ENCODE measurements at regions not wholly inside any gene's neighbourhood (a gene's known extent, or its start where the extent isn't known, plus 50 kb on each side); places are given as distances from the start of the nearest gene placed in this dataset.

DNA sequence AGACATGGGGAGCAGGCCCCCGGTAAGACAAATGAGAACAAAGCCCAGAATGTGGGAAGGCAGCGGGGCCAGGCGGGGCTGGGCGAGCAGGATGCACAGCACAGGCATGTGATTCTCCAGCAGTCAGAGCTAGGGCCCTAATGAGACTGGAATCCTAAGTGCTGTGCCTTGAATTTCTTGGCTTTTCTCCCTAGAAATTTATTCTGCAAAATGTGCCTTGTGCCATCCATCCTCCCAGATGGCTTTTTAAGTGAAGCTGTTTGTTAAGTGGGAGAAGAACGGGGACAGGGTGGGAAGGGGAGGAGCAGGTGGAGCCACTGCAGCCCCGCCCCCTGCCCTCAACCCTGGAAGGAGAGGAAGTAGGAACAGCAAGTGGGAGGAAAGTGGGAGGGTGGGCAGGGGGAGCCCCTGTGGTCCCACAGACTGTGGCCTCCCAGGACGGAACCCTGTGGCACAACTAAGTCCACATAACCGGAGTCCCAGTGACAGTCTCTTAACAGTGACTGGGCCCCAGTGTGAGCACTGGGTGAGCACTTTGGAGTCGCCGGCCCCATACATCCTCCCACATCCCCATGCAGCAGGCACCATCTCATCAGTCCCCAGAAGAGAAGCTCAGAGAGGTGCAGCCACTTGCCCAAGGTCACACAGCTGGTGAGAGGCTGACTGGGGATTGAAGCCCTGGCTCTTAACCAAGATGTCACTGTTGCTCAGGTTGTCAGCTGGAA lies 216.9 kb downstream of the MATN1 start:
- TF ChIP-seq CTCF (IDR thresholded peaks at IDR 0.05) = no peak
- H3K4me1 ChIP-seq (ENCODE audit: low read depth) = no peaks in the 10 kb centered on the region
- ATAC-seq (no peak), DNase-seq (no peak)
- H3K4me3 ChIP-seq = no peak overlapping the region
- no peaks in the 10 kb centered on the region for H3K9me3 ChIP-seq
- H3K36me3 ChIP-seq (ENCODE audit: low read depth) = no peaks in the 10 kb centered on the region
- intact Hi-C loops (cut with DNase I, micrococcal nuclease) = no loop called here

DNA sequence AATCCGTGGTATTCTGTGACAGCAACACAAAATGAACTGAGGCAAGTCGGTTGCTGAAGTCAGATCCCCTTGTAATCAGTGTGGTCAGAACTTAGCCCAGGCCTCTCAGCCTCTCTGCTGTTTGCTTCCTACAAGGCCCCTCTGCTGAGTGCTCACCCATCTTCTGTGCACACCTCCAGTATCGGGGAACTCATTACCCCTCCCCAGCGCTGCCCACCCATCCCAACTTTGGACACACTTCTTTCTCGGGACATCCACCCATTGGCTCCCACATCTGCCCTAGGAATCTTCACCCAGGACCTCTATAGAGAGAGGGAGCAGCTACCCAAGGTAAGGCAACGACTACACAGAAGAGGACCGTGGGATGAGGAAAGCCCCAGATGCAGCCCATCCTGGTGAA lies 217.5 kb downstream of the MATN1 start:
- intact Hi-C loops (cut with DNase I, micrococcal nuclease) = no loop called here
- TF ChIP-seq CTCF (IDR thresholded peaks at IDR 0.05) = no peak
- DNase-seq = no peak
- Histone ChIP-seq H3K4me3 (no peak overlapping the region), H3K36me3 (ENCODE audit: low read depth) (no peaks in the 10 kb centered on the region), H3K4me1 (ENCODE audit: low read depth) (no peaks in the 10 kb centered on the region), H3K9me3 (no peaks in the 10 kb centered on the region)
- ATAC-seq = no peak

DNA sequence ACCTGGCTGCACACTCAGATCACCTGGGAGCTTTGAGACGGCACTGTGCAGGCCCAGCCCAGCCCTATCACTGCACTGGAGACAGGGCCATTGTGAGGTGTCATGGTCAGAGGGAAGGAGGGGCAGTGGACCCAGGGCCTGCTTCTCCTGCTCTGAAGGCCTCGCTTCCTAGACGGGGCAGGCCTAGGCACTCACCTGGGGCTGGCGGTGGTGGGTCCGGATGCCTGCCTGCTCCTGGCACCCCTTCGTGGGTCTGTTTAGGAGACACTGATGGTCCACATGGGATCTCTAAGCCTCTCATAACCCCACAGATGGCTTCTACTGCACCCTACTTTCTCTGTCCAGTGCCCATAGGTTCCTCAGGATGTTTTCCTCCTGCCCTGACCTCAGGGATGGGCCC lies 230.9 kb downstream of the MATN1 start:
- no peak for TF ChIP-seq CTCF (IDR thresholded peaks at IDR 0.05)

GRCh38 chr1:30491831-30492230 lies 231.6 kb downstream of the MATN1 start:
- no peak for ATAC-seq
- Histone ChIP-seq H3K4me3 (no peak overlapping the region), H3K4me1 (ENCODE audit: low read depth) (no peaks in the 10 kb centered on the region), H3K36me3 (ENCODE audit: low read depth) (no peaks in the 10 kb centered on the region), H3K9me3 (no peaks in the 10 kb centered on the region)
- DNase-seq = no peak
- TF ChIP-seq CTCF (IDR thresholded peaks at IDR 0.05) = no peak
- intact Hi-C loops (cut with DNase I, micrococcal nuclease) = no loop called here

More for the DNA sequence above, 230.9 kb downstream of the MATN1 start:
- H3K4me1 ChIP-seq (ENCODE audit: low read depth) = no peaks in the 10 kb centered on the region
- no peak for DNase-seq
- H3K9me3 ChIP-seq = no peaks in the 10 kb centered on the region
- no peaks in the 10 kb centered on the region for H3K36me3 ChIP-seq (ENCODE audit: low read depth)
- no peak overlapping the region for H3K4me3 ChIP-seq
- ATAC-seq = no peak
- intact Hi-C loops (cut with DNase I, micrococcal nuclease) = no loop called here

DNA sequence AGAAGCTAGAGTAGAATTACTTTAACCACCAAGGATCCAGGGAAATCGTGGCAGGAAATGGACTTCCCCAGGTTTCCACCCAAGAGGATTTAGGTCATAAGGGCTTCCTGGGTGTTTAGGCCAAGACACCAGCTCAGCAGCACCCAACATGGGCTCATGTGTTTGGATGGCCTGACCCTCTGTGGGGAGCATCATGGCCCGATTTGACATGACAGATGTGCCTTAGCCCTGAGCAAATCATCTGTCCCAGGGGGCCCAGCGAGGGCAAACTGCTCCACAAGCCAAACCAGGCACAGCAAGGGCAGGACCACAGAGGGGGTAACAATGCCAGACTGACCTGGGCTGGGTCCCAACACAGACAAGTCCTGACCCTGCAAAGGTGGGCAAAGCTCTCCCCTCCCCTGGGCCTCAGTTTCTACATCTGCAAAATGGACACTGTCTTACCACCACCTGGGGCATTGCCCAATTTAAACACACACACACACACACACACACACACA lies 232.8 kb downstream of the MATN1 start:
- no peaks in the 10 kb centered on the region for H3K4me1 ChIP-seq (ENCODE audit: low read depth)
- H3K36me3 ChIP-seq (ENCODE audit: low read depth) = no peaks in the 10 kb centered on the region
- DNase-seq (no peak), ATAC-seq (no peak)
- H3K4me3 ChIP-seq = no peak overlapping the region
- H3K9me3 ChIP-seq = no peaks in the 10 kb centered on the region
- no peak for TF ChIP-seq CTCF (IDR thresholded peaks at IDR 0.05)
- intact Hi-C loops (cut with DNase I, micrococcal nuclease) = no loop called here

Data from mucosa of descending colon (tissue), 3 donors.